ENCODE measurements at regions not wholly inside any gene's neighbourhood (a gene's known extent, or its start where the extent isn't known, plus 50 kb on each side); places are given as distances from the start of the nearest gene placed in this dataset.

DNA sequence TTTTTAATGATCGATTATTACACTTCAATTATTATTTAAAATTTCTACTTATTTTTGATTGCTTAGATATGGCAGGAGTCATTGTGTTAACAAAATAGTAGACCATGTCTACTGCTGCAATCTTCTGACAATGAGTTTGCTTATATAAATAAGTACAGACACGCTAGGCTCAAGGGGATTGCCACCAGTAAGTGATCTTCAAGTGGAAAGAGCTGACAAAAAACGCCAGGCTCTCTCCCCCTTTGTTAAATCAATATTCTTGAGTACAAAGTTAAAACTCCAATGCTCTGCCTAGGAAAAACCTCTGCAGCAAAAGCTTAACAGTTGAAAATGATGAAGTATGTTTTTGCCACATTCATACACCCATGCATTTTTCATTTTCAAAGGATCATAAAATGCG lies 738.1 kb downstream of the HDGFL1 start:
- no peak for DNase-seq (ENCODE audit: low spot score)

DNA sequence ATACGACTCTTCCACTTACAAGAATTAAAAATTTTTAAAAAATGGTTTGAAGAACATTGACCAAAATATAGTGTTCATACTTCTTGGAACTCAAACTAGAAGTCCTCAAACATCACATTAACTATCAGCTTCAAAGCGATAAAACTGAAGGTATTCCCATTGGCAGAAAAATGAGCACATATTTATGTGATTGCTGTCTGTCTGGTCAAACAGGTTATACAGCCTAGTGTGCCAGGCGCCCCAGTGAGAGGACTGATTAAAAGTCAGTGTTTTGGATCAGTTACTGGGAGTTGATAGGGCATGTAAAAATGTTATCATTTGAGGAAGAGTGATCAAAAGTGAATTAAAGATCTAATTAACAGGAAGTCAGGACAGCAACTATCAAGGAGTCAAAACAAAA lies 738.8 kb downstream of the HDGFL1 start:
- DNase-seq (ENCODE audit: low spot score) = no peak

DNA sequence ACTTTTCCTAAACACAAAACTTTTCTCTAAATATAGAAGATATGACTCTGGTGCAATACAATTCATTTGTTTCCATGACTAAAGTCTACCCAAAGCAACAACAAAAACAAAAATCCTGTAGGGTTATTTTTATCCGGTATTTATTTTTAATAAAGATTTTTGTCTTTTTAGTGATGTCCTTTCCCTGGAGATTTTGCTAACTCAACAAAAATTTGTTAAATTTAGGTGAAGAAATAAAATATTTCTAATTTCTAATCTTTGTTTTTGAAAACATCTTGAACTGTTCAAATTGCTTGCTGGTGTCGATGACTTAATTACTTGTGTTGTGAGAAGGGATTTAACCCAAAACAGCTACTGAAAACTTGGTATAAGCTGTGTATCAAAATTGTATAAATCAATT lies 741.8 kb downstream of the HDGFL1 start:
- no peak for DNase-seq (ENCODE audit: low spot score)

DNA sequence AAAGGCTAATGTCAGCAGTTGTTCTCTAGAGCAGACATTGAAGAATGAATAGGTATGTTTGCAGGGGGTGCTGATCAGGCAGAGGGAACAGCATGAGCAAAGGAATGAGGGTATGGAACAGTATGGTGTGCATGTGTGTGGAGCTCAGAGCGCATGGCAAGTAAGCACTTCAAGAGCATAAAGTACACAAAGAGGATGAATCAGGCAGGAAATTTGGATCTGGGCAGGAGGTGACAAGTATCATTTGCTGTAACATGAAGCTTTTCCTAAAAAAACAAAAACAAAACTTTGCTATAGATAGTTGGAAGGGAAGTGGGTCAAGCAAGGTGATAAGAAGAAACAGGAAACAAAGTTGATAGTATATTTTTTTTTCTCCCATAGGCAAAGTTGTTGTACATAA lies 746.8 kb downstream of the HDGFL1 start:
- no peak for DNase-seq (ENCODE audit: low spot score)

DNA sequence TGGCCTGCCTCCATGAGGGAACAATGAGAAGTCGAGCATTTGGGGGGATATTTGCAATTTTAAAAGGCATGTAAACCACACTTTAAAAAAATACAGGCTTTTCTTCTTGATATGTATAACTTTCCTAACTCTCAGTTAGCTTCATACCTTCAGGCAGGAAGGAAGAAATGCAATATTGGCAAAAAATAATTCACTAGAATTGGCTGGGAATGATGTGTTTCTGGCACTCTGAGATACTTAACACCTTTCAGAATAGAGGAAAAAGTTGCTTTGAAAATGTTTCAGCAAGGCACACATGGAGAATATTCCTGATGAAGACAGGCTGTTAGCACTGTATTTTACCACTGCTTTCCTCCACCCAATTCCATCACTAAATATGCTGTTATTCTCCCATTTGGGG lies 747.6 kb downstream of the HDGFL1 start:
- no peak for DNase-seq (ENCODE audit: low spot score)

DNA sequence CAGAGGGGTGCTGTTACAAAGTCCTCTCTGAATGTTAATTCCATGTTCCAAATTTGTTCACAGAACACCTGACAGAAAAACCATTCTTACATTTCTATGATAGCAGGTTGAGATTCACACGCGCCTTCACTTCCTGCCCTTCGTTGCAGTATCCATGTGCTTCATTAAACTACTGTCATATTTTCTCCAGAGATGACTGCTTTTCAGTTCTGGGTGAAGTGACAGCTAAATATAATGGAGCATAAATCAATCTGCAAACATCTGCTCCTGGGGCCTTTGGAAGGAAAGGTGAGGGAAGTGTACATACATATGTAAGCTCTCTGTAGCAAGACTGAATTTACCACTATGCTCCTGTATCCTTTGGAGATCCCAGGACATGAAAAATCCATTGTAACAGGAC lies 750.2 kb downstream of the HDGFL1 start:
- DNase-seq (ENCODE audit: low spot score) = no peak

DNA sequence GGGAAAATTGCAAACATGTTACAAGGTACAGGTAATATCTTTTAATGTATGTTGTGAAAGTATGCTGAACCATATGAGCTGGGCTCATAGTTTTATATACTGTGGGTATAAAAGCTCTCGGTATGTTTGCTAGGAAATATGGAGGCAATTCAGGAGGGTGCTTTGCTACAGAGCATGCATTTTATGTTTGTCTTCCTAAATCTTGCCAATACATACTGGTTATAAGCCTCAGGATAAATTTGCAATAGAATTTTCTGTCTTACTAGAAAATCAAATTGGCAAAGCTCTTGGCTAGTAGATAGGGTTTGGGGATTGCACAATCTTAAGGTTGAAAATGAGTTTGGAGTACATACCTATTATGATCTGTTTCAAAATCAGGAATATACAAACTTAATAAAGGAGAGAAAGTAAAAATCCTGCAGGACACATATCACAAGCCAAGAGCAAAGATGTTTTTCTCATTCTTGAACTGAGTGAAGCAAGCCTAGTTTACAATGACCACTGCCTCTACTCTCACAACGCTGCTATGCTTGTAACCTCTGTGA lies 751.2 kb downstream of the HDGFL1 start:
- DNase-seq (ENCODE audit: low spot score) = no peak

DNA sequence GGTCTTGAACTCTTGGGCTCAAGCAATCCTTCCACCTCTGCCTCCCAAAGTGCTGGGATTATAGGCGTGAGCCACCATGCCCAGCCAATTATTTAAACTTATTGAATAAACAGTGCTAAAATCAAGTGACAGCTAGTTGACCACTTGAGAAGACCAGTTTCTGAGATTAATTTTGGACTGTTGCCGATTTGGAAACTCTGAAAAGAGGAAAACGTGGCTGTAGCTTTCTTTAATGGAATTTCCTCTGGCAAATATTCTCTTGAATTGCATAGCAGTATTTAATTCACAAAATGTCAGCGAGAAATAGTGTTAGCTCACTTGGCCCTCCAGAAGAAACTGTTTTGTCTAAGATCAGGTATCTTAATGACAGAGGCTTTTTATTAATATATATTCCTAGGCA lies 754.5 kb downstream of the HDGFL1 start:
- no peak for DNase-seq (ENCODE audit: low spot score)

DNA sequence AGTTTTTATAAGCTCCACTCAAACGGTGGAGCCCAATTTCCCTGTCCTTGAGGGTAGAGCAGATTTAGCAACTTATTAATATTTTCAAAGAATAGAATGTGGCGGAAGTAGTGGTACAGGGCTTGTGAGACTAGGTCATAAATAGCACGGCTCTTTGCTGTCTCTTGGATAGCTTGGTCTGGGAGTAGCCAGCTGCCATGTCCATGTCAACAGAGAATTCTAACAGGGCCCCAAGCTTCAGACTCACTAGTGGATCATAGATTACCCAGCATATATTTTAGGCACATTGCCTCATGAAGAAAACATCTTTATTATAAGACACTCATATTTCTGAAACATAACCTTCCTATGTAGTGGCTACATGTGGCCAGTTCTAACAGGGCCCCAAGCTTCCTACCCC lies 755.7 kb downstream of the HDGFL1 start:
- no peak for DNase-seq (ENCODE audit: low spot score)

DNA sequence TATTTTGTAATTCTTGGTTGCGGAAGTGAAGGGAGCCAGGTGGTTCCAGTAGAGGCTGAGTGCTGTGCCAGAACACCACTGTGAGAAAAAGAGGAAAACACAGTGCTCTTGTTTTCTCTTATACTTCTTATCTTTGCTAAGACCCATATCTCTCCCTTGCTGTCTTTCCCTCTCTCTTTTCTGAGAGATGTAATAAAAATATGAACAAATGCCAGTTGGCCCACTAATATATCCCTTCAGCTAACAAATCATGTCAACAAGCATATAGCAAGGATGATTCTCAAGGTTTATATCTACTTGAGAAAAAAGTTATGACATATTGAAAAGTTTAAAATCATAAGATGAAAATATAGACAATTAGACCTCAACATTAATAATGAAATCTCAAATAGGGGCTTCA lies 758.3 kb downstream of the HDGFL1 start:
- no peak for DNase-seq (ENCODE audit: low spot score)

DNA sequence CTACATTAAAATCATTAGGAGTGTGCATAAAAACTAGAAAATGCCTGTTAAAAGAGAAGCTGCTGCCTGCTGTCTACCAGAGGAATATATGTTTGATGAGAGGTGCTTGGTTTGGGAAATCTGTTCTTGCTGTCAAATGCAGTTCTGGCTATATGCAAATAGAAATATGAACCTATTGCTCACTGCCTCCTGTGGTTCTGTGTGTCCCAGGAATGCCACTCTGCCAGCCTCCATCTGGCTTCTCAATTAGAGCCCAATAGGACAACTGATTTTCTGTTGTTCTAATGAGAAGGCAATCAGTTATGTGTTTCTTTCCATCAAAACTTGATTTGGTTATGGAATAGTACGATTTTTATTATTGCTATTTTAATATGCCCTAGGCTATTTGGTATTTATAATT lies 759.7 kb downstream of the HDGFL1 start:
- peak; percentile 4 for DNase-seq (ENCODE audit: low spot score)

DNA sequence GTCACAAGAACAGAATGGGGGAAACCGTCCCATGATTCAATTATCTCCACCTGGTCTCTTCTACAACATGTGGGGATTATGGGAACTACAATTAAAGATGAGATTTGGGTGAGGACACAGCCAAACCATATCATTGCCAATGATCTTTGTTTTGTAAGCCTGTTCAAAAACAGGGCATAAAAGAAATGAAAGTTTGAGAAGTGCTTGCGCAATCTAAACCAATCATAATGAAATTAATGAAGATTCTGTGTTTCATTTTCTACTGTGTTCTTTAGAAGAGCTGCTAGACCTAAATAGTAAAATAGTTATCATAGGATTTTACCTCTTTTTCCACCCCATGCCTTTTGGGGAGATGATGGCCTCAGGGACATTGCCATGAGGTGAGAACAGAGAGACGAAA lies 761.3 kb downstream of the HDGFL1 start:
- no peak for DNase-seq (ENCODE audit: low spot score)

DNA sequence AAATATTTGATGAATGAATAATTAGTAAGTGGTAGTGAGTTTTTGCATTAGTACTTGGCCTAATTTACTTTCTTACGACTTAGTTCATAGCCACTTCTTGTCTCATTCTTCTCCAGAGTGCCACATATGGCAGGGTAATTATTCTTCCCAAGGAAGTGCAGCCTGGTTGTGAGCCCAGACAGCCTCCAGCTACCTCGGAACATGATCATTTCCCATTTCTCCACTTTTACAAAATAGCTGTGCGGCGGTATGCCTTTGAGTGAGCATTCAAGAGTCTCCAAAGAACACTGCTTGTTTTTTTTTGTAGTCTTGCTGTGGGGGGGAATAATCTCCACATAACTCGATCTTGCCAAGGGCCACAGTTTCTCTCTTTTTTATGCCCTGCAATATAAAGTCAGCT lies 765.0 kb downstream of the HDGFL1 start:
- no peak for DNase-seq (ENCODE audit: low spot score)

DNA sequence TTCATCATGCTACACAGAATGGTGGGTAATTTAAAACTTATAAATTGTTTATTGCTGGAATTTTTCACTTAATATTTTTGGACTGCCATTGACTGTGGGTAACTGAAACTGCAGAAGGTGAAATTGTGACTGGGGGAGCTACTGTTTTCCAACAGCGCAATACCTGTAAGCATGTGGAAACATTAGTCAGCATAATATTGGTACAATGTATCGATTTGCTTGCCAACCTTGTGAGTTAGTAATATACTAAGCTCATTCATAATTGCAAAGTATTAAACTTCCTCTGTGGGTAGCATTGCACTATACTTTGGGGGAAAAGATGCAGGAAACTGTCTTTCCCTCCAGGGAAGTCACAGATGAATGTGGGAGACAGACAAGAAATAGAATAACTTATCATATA lies 766.5 kb downstream of the HDGFL1 start:
- no peak for DNase-seq (ENCODE audit: low spot score)

DNA sequence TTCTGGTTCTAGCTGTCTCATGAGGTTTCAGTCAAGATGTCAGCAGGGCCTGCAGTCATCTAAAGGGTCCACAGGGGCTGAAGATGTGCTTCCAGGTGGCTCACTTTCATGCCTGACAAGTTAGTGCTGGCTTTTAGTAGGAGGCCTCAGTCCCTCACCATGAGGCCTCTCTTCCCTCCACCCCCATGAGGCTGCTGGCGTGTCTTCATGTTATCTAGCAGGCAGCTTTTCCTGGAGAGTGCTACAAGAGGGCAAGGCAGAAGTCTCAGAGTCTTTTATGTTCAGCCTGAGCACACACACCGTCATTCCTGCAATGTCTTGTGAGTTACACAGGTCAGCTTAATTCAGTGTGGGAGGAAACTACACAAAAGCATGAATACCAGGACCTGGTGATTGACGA lies 769.9 kb downstream of the HDGFL1 start:
- DNase-seq (ENCODE audit: low spot score) = no peak

DNA sequence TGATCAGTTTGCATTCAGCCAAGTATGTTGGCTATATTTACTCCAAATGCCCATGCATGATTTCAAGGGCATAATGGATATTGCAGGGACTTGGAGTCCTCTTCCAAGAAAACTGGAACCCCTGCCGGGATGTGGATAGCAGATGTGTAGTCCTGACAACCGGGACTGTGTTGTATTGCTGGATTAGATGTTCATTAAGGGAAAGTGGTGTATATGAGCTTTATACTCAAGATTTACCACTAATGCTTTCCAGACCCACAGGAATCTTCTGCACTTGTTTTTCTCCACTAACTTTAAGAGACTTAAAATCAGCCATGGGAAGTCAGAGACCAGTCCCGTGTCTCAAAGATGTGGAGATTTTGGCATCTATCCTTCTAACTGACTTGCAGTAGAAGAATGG lies 770.9 kb downstream of the HDGFL1 start:
- no peak for DNase-seq (ENCODE audit: low spot score)

DNA sequence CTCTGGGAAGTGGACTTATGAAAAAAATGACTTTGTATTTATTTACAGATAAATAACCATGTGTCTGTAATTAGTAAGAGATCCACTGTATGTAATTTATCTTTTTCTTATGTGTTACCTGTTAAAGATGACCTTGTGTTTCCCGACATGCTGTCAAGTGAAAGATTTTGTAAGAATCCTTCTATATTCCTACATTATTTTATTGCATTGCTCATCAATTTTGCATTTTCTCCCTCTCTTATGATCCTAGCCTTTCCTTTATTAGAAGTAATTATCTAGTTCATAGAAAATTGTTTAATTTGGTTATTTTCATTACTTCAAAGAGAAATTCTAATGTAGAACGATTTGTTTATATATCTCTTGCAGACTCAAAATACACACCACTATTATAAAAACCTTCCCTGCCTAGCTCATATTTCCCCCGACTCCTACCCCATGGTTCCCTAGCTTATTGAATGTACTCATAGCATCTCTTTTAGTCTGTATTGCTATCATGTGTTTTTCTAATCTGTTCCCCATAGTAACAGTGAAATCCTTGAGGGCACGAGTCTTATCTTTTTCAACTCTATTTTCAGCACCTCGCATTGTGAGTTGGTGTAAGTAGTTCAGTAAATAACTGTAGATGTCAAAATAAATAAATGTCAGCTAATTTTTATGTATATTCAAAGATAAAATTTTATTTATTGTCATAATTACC lies 774.4 kb downstream of the HDGFL1 start:
- no peak for DNase-seq (ENCODE audit: low spot score)

DNA sequence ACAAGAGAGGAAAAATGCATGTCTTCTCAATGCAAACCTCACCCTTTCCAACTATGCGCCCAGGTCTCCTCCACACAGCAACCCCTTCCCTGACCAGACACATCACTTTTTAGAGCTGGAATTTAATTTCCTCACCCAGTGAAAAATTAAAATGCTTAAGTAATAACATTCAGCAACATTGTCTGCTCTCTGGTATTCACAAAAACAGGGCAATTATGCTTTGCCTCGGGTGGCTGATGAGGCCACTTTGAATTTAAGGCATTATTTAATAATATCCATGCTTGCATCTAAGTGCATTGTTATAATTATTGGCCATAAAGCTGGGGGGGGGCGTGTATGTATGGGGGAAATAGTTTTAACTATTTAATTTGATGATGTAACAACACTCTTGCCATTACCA lies 777.8 kb upstream of the NRSN1 start:
- DNase-seq (ENCODE audit: low spot score) = no peak

DNA sequence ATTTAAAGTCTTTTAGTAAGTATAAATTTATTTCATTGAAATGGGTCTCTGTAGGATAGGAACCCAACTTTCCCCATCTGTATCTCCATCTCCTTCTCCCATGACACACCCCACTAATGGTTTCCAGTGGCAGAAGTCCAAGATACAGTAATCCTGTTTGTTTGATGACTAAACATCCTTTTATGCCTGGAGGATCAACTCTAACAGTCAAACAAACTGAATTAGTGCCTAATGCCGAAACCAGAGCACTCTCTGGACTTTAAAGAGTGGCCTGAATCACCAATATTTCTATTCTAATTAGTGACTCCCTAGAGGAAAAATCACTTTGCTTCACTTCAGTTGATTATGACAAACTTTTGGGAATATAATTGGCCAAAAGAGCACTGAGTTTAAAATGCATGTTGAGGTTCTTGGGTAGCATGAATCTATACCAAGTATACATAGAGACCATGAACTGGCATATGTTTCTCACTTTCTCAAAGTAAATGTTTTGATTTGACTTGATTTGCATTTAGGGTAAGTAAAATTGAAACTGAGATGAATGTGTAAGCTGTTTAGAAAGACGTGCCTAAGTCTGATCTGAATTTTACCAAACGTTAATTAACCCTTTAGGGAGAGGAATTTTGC lies 776.4 kb upstream of the NRSN1 start:
- DNase-seq (ENCODE audit: low spot score) = peak; percentile 25

DNA sequence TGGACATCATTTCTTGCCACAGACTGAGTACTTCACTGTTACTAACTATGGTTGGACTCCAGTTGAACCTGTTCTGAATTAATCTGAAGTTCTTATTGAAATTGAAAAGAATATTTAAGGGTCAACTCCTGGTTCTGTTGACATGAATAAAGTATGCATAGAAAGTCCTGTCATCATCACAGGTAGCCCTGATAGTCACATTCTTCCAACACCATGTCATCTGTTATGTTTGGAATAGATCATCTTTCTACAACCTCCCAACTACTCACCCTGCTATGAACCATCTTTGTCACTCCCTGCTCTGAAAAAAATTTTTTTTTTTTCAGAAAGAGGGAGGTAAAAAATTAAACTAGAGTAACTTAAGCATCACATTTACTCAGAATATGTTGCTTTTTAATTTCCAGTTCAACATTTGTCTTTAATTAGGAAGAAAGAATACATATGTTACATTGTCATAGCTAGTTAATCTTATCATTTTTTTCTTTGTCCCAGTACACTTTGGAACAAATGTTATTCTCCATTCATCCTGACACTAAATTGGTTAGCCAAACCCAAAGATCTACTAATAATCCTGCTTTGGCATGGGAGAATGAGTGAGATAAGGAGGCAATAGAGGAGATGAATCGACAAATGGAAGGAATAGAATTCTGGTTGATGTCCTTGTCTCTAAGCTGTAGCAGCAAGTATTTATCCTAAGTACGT lies 775.1 kb upstream of the NRSN1 start:
- no peak for DNase-seq (ENCODE audit: low spot score)

DNA sequence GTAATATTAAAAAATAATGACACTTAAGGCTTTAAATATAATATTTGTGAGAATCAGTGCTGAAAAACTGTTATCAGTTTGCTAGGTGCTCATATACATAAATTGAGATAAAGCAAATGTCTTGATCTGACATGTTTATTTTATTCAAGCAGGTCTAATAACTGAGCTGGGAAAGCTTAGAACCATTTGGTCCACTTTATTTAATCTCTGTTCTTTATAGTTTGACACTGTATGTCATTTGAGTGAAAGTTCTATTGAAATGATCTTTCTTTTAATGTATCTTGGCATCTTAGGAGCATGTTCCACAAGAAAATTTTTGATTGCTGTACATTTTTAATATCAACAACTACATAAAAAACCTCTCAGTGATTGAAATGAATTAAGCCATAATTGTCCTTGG lies 772.0 kb upstream of the NRSN1 start:
- DNase-seq (ENCODE audit: low spot score) = no peak

DNA sequence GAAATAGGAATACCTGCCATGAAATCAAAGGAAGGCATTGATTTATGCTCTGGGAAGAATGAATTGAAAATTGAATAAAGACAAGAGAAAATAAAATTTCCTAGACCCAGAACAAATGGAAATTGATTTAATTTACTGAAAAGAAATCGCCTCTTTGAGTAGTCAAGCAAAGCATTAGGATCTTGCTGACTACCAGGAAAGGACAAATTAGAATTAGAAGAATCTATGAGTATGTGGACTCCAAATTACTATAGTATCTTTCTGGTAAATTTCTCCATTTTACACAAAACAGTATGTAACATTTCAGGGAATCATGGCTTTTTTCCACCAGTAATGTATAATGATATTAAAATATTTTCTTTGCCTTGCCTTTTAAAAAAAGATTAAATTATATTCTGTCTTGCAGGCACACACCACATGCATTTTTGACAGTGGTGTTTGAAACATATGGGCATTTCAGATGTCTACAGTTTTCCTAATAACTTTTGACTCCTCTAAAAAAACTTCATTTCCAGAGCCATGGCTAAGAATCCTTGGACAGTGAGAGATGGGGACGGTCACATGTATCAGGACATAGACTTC lies 768.7 kb upstream of the NRSN1 start:
- no peak for DNase-seq (ENCODE audit: low spot score)

DNA sequence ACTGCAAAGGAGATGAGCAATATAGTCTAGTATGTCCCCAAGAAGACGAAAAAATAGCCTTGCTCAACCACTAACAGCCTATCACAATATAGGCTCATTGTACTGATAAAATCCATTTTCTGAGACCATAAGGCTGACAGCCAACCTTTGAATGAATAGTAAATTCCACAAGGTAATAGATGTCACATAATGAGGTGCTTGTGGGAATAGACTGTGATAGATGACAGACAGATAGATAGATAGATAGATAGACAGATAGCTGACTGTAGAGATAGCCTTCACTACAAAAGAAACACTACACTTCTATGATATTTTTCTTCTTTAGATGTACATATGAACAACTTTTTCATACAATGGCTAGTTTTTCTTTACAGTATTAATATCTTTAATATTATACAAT lies 760.3 kb upstream of the NRSN1 start:
- no peak for DNase-seq (ENCODE audit: low spot score)
